T-helper 2 cell treated with Interferon-gamma antibody and Interleukin-4, amounts not matched to agents 5 μg/mL and 100 μg/mL, for 36 hours (primary cell): ENCODE measurements at regions not wholly inside any gene's neighbourhood (a gene's known extent, or its start where the extent isn't known, plus 50 kb on each side); places are given as distances from the start of the nearest gene placed in this dataset.

ENCODE experiments used
- DNase-seq: peaks from one replicate; pipeline ENCODE4 v3.0.0; 2021; ENCODE audit warnings: low spot score
- H3K27ac Mint-ChIP-seq: one replicate; pipeline ENCODE4 v1.8.0; 2021; ENCODE audit warnings: mild to moderate bottlenecking, mixed read lengths
- H3K27me3 Mint-ChIP-seq: one replicate; pipeline ENCODE4 v1.8.0; 2021; ENCODE audit warnings: low read depth, mixed read lengths
- H3K36me3 Mint-ChIP-seq: one replicate; pipeline ENCODE4 v1.8.0; 2021; ENCODE audit warnings: low read depth, mixed read lengths
- H3K4me1 Mint-ChIP-seq: one replicate; pipeline ENCODE4 v1.8.0; 2021; ENCODE audit warnings: low read depth, mixed read lengths
- H3K4me3 Mint-ChIP-seq: one replicate; pipeline ENCODE4 v1.8.0; 2022; ENCODE audit warnings: mild to moderate bottlenecking, moderate library complexity, mixed read lengths
- H3K9me3 Mint-ChIP-seq: one replicate; pipeline ENCODE4 v1.8.0; 2021; ENCODE audit warnings: mixed read lengths

DNA sequence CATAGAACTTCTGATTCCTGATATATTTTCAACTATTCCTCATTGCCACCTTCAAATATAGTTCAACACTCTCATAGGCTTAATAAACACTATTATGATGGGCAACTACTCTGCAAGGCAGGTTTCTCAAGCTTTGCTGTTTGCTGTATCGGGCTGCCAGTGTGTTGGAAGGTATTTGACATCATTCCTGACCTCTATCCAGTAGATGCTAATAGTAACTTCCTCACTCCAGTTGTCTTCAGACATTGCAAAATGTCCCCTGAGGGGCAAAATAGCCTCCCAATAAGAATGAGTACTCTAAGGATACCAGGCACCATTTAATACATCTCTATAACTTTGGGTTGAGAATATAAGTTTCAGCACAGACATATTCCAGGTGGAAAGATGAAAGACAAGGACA, 147.5 kb upstream of the PFN2 start:
- no peak overlapping the region for H3K27ac Mint-ChIP-seq
- peaks cover 3% of the 10 kb centered on the region for H3K4me1 Mint-ChIP-seq
- no peaks in the 10 kb centered on the region for H3K36me3 Mint-ChIP-seq
- H3K4me3 Mint-ChIP-seq, result no peak overlapping the region
- DNase-seq, result no peak
- H3K9me3 Mint-ChIP-seq, result no peaks in the 10 kb centered on the region
- peaks cover 19% of the 10 kb centered on the region for H3K27me3 Mint-ChIP-seq

DNA sequence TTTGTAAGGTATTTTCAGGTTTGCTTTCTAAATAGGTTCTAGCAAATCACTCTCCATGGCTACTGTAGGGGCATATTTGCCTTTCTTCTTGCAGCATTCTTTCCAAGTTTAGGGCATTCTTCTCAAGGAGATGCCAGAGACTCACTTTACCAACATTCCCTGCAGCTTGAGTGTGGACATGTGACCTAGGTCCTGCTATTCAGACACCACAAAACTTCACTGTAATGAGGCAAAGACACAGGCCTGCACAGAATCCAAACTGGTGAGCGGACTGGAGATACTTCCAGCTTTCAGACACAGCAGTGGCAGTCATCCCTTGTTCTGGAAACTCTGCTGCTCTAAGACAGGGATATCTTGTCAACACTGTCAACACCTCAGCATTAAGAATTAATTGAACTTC, 146.4 kb upstream of the PFN2 start:
- no peaks in the 10 kb centered on the region for H3K36me3 Mint-ChIP-seq
- H3K27ac Mint-ChIP-seq, result no peak overlapping the region
- H3K9me3 Mint-ChIP-seq, result no peaks in the 10 kb centered on the region
- H3K27me3 Mint-ChIP-seq, result peaks cover 19% of the 10 kb centered on the region
- peaks cover 3% of the 10 kb centered on the region for H3K4me1 Mint-ChIP-seq
- DNase-seq, result no peak
- no peak overlapping the region for H3K4me3 Mint-ChIP-seq

DNA sequence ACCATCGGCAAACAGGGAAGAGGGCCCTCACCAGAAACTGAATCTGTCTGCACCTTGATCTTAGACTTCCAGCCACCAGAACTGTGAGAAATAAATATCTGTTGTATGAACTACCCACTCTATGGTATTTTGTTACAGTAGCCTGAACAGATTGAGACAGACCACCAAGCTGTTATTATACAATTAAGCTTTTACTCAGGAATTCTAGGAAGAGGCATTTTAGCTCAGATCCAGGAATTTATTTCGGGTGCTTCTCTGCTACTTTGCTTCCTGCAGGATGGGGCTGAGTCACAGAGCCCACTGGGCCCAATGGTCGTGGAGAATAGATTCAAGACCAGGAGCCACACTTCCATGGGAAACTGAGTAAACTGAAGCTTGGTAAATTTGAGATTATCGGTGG, 145.5 kb upstream of the PFN2 start:
- H3K36me3 Mint-ChIP-seq, result no peaks in the 10 kb centered on the region
- H3K27ac Mint-ChIP-seq, result no peak overlapping the region
- peaks cover 19% of the 10 kb centered on the region for H3K27me3 Mint-ChIP-seq
- H3K9me3 Mint-ChIP-seq, result no peaks in the 10 kb centered on the region
- H3K4me3 Mint-ChIP-seq, result no peak overlapping the region
- no peak for DNase-seq
- peaks cover 3% of the 10 kb centered on the region for H3K4me1 Mint-ChIP-seq

DNA sequence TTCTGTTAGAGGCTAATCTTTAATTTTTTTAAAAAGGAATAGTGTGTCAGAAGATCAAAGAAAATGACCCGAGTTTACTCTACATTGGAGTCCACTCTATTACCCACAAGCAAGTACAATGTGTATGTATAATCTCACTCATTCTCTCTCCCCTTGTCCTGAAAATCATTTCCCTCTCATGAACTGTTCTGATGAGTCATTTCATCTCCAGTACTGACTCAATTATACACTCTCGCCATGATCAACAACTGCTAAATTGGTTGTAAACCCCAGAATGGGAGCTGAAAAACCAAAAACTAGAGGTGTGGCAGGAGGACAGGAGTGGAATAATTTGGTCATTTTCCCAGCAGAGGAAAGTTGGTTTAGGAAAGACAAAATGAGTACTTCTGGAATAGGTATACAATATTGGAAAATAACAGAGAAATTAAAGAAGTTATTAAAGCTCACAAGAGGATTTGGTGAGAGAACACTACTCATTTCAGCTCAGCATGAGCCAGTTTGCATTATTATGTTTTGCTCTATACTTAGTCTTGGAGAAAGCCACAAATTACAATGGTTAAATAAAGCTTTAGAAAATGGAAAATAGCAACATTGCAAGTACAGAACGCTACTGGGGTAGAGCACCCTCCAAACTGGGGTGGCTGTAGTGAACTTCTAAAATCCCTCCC, 144.3 kb upstream of the PFN2 start:
- Mint-ChIP-seq H3K9me3 (no peaks in the 10 kb centered on the region), H3K27me3 (peaks cover 19% of the 10 kb centered on the region), H3K4me1 (peaks cover 3% of the 10 kb centered on the region), H3K27ac (no peak overlapping the region), H3K4me3 (no peak overlapping the region), H3K36me3 (no peaks in the 10 kb centered on the region)
- DNase-seq, result no peak

DNA sequence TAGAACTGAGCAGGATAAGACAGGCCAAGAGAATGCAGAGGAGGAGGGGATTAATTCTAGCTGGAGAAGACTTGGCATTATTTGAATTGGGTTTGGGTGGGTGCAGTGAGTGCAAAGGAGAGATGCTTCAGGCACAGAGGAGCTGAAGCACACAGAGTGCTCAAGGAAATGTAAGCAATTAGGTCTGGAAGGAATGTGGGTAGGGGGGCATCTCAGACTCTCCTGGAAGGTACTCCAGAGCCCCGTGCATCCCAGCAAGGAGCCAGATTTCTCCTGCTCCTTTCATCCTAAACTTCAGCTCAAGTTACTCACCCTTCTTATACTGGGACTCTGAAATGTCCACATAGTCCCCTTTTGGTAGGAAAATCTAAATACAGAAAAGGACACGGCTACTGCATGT, 143.6 kb upstream of the PFN2 start:
- Mint-ChIP-seq H3K36me3 (no peaks in the 10 kb centered on the region), H3K9me3 (no peaks in the 10 kb centered on the region), H3K4me1 (peaks cover 3% of the 10 kb centered on the region), H3K4me3 (no peak overlapping the region), H3K27ac (no peak overlapping the region), H3K27me3 (peaks cover 15% of the 10 kb centered on the region)
- no peak for DNase-seq

DNA sequence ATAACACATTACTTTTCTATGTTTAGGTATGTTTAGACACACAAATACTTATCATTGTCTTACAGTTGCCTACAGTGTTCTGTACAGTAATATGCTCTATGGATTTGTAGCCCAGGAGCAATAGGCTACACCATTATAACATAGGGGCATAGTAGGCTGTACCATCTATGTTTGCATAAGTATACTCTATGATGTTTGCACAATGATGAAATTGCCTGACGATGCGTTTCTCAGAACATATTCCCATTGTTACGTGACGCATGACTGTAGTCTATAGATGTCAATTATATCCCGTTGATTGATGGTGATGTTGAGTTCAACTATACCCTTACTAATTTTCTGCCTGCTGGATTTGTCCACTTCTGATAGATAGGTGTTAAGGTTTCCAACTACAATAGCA, 139.4 kb upstream of the PFN2 start:
- Mint-ChIP-seq H3K27ac (no peak overlapping the region), H3K36me3 (no peaks in the 10 kb centered on the region), H3K4me1 (peaks cover 3% of the 10 kb centered on the region), H3K27me3 (peaks cover 13% of the 10 kb centered on the region), H3K9me3 (no peaks in the 10 kb centered on the region), H3K4me3 (no peak overlapping the region)
- no peak for DNase-seq

DNA sequence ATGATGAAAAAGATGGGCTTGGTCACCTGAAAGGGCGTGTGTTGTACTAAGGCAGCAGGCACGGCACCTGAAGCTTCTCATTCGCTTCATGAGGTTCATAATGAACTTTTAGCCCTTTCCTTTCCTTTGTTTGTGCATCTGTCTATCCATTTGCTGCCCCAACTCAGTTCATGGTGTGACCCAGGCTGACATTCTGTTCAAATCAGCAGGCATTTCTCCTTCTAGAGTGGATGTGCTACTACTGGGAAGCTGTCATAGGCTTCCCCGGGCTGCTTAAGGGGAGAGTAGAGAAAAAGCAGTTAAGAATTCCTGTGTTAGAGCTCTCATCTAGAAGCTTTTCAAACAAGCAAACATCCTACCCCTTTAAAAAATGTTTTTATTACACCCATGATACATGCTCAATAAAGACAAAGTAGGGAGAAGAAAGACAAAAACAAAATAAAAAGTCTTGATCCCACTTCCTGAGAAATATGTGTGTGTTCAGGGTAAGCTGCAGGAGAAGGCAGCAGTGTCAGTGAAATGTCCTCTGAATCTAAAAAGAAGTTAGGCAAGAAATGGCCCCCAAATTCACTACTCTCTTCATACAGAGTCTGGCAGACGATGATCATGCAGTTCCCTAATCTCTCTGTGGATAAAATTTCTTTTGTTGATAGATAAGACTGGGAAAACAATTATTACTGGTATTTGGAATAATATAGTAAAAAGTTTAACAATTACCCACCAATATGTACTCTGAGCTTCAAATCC, 136.9 kb upstream of the PFN2 start:
- Mint-ChIP-seq H3K4me1 (no peaks in the 10 kb centered on the region), H3K4me3 (no peak overlapping the region), H3K27ac (no peak overlapping the region), H3K36me3 (no peaks in the 10 kb centered on the region), H3K9me3 (no peaks in the 10 kb centered on the region), H3K27me3 (peaks cover 12% of the 10 kb centered on the region)
- no peak for DNase-seq

DNA sequence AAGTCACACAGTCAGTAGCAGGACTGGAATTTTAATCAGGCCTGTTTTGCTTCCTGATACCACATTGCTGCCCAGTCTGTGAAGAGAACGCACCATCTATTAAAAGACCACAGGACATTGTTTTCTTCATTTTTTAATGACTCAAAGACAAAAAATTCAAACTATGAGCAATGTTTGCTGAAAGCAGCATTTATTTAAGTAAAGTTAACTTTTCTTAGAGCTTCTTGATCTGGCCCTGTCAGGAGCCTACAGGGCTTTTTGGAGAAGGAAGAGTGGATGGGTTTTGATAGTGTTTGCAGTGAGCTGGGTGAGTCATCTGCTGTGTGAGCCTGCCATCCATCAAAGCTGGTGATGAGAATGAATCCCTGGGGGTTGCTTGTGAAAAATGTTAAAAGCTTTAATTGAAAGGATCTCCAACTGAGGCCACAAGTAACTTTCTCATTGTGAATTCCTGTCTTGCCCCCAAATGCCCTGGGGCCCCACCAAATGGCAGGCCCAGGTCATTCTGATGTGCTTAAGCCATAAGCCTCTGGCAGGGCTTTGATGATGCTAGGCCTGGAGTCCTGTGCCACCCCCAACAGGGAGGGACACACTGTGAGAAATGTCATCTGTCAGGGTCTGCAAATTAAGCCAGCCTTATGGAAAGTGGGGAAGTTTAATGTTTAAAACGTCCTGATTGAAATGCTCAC, 136.2 kb upstream of the PFN2 start:
- no peaks in the 10 kb centered on the region for H3K36me3 Mint-ChIP-seq
- no peak for DNase-seq

DNA sequence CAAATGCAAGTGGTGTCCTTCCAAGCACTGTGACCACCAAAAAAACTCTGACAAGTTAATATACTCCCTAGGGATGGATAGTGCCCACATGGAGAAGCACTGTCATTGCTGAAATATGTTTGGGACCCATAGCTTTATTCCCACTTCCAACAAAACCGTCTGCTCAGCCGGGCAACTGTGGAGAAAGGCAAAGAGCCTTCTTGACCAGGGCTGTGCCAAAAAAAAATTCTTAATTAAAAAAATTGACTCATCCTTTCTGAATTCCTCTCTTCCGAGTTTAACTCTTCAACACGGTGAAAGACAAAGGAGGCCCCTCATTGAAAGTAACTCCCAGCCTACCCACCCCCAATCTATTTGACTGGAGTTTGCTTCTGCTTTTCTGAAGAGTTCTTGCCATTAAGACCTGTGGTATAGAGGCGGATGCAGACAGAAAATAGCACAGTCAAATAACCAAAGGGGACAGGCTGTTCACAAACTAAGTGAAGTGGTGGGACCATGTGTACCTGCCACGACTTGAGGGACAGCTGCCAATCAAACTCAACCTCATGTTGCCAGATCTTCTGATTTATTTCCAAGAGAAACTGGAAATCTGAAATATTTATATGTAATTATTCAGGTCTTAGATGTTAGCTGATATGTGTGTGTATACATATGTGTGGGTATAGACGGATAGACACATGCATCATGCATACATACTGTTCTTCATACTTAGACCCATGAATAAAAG, 135.4 kb upstream of the PFN2 start:
- Mint-ChIP-seq H3K27ac (no peak overlapping the region), H3K4me1 (no peaks in the 10 kb centered on the region), H3K27me3 (peaks cover 12% of the 10 kb centered on the region), H3K9me3 (no peaks in the 10 kb centered on the region), H3K36me3 (no peaks in the 10 kb centered on the region), H3K4me3 (no peak overlapping the region)
- DNase-seq, result no peak

More for the DNA sequence above, 136.2 kb upstream of the PFN2 start:
- no peaks in the 10 kb centered on the region for H3K9me3 Mint-ChIP-seq
- no peaks in the 10 kb centered on the region for H3K4me1 Mint-ChIP-seq
- H3K27ac Mint-ChIP-seq, result no peak overlapping the region
- H3K4me3 Mint-ChIP-seq, result no peak overlapping the region
- H3K27me3 Mint-ChIP-seq, result peaks cover 12% of the 10 kb centered on the region

DNA sequence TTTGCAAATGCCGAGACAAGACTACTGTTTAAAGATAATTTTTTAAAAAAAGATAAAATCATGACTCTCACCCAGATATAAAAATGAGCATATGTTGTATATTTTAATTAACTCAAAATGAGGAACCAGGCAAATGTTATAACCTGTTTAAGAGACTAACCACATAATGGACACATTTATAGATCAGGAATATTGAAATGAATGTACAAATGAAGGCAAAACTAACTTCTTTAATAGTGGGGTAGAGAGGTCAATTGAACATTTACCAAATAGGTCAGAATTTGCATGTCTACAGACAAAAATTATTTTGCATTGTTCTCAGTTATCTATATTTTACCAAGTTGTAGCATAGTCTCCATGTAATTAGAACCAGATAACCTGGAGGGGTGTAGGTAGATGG, 134.3 kb upstream of the PFN2 start:
- peaks cover 12% of the 10 kb centered on the region for H3K27me3 Mint-ChIP-seq
- no peaks in the 10 kb centered on the region for H3K4me1 Mint-ChIP-seq
- no peak for DNase-seq
- H3K27ac Mint-ChIP-seq, result no peak overlapping the region
- no peak overlapping the region for H3K4me3 Mint-ChIP-seq
- no peaks in the 10 kb centered on the region for H3K36me3 Mint-ChIP-seq
- H3K9me3 Mint-ChIP-seq, result no peaks in the 10 kb centered on the region

DNA sequence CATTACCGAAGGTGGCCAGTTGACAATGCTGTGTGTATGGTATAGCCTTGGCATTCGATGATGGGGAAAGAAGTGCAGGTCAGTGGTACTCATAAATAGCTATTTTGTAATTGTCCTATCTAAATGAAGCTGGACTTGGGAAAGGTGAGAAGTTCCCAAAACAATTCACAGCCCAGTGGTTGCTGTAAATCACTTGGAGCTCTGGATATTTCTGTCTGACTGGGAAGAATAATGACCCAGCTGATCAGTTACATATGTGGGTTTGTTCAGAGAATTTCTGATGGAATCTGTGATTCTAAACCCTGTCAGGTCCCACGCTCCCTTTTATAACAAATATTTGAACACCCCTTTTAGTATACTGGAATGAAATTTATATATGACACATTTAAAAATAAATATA, 133.9 kb upstream of the PFN2 start:
- Mint-ChIP-seq H3K36me3 (no peaks in the 10 kb centered on the region), H3K4me1 (no peaks in the 10 kb centered on the region), H3K27me3 (peaks cover 12% of the 10 kb centered on the region), H3K9me3 (no peaks in the 10 kb centered on the region), H3K27ac (no peak overlapping the region), H3K4me3 (no peak overlapping the region)
- DNase-seq, result no peak

DNA sequence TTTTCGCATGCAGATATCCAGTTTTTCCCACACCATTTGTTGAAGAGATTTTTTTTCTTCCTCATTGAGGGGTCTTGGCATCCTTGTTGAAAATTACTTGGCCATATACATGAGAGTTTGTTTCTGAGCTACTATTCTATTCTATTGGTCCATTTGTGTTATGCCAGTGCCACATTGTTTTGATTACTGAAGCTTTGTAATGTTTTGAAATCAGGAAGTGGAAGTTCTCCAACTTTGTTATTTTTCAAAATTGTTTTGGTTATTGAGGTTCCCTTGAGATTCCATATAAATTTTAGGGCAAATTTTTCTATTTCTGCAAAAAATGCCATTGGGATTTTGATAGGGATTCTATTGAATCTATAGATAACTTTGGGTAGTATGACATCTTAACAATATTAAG, 130.3 kb upstream of the PFN2 start:
- no peaks in the 10 kb centered on the region for H3K4me1 Mint-ChIP-seq
- H3K27me3 Mint-ChIP-seq, result peaks cover 3% of the 10 kb centered on the region
- no peaks in the 10 kb centered on the region for H3K9me3 Mint-ChIP-seq
- no peak overlapping the region for H3K4me3 Mint-ChIP-seq
- no peak overlapping the region for H3K27ac Mint-ChIP-seq
- no peaks in the 10 kb centered on the region for H3K36me3 Mint-ChIP-seq
- no peak for DNase-seq

DNA sequence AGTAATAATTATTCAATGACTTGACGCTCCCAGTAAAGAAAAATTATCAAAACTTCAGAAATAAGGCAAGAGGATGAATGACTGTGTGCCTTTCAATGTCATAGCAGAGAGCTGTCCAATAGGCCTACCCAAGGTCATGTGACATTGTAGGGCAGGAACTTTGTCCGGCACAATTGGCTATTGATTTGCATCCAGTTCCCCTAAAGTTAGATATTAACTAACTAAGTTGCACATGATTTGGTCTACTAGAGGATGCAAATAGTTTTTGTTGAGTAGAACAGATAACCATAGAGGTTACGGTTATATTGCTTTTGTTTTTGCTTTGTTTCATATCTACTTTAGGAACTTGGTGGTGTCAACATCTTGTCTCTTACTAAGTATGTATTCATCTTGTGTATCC, 127.9 kb upstream of the PFN2 start:
- DNase-seq, result no peak
- H3K27me3 Mint-ChIP-seq, result peaks cover 3% of the 10 kb centered on the region
- H3K4me3 Mint-ChIP-seq, result no peak overlapping the region
- H3K4me1 Mint-ChIP-seq, result no peaks in the 10 kb centered on the region
- no peaks in the 10 kb centered on the region for H3K36me3 Mint-ChIP-seq
- H3K9me3 Mint-ChIP-seq, result no peaks in the 10 kb centered on the region
- no peak overlapping the region for H3K27ac Mint-ChIP-seq

DNA sequence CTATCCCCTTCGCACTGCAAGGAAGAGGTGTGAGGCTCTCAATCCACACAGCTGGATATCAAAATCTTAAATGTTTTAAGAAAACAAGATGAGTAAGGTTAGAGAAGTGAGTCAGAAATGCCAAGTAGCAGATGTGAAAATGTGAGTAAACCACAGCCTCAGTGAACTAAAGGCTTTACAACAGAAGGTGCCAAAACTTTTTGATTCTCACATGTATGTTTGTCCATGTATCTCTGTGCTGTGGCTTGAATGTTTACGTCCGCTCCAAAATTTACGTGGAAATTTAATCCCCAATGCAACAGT, 126.8 kb upstream of the PFN2 start:
- no peak for DNase-seq
- no peaks in the 10 kb centered on the region for H3K36me3 Mint-ChIP-seq

More for the DNA sequence above, 126.8 kb upstream of the PFN2 start:
- Mint-ChIP-seq H3K27ac (no peak overlapping the region), H3K4me1 (no peaks in the 10 kb centered on the region), H3K9me3 (no peaks in the 10 kb centered on the region), H3K4me3 (no peak overlapping the region), H3K27me3 (no peaks in the 10 kb centered on the region)
